Liver (tissue), 8 donors: ENCODE measurements at regions not wholly inside any gene's neighbourhood (a gene's known extent, or its start where the extent isn't known, plus 50 kb on each side); places are given as distances from the start of the nearest gene placed in this dataset.

Source experiments
- DNase-seq: peaks from one replicate; pipeline ENCODE4 v3.0.0-alpha.2; 2017; ENCODE audit warnings: low spot score
- H3K27ac ChIP-seq, 2 donors: one replicate each; pipeline ENCODE4 v1.7.0; 2013; ENCODE audit warnings: inconsistent platforms in 2 of 2, low read length in 2 of 2, control low read depth in 1 of 2, low read depth in 1 of 2, mild to moderate bottlenecking in 1 of 2
- H3K27me3 ChIP-seq, 4 donors: one replicate each; pipeline versions ENCODE4 v1.6.1 to v1.7.0; 2013; ENCODE audit warnings: low read length in 3 of 4, inconsistent platforms in 1 of 4, mild to moderate bottlenecking in 1 of 4, moderate library complexity in 1 of 4; ENCODE audit not compliant: control insufficient read depth in 4 of 4, insufficient read depth in 4 of 4
- H3K36me3 ChIP-seq, 4 donors: one replicate each; pipeline versions ENCODE4 v1.6.1 to v1.7.0; 2013; ENCODE audit warnings: low read length in 3 of 4, mild to moderate bottlenecking in 3 of 4, low read depth in 1 of 4, moderate library complexity in 1 of 4; ENCODE audit not compliant: control insufficient read depth in 4 of 4, insufficient read depth in 3 of 4
- H3K4me1 ChIP-seq, 4 donors: one replicate each; pipeline versions ENCODE4 v1.6.1 to v1.7.0; 2013; ENCODE audit warnings: low read length in 3 of 4, mild to moderate bottlenecking in 3 of 4, moderate library complexity in 1 of 4; ENCODE audit not compliant: control insufficient read depth in 4 of 4, insufficient read depth in 4 of 4
- H3K4me3 ChIP-seq, 3 donors: one replicate each; pipeline versions ENCODE4 v1.6.1 to v1.7.0; 2013; ENCODE audit warnings: low read length in 3 of 3, control low read depth in 1 of 3, low read depth in 1 of 3, mild to moderate bottlenecking in 1 of 3
- H3K9ac ChIP-seq, 2 donors: one replicate each; pipeline ENCODE4 v1.7.0; 2013; ENCODE audit warnings: low read length in 2 of 2, mild to moderate bottlenecking in 2 of 2, moderate library complexity in 2 of 2, control low read depth in 1 of 2, low read depth in 1 of 2
- H3K9me3 ChIP-seq, 4 donors: one replicate each; pipeline versions ENCODE4 v1.6.1 to v1.7.0; 2013; ENCODE audit warnings: low read length in 3 of 4; ENCODE audit not compliant: control insufficient read depth in 4 of 4
- ATF3 ChIP-seq: IDR thresholded peaks from 2 replicates; pipeline ENCODE4 v1.6.1; 2016; ENCODE audit warnings: antibody characterized with exemption
- CTCF ChIP-seq: fragments of 150-350 bp; IDR thresholded peaks from 2 replicates; pipeline ENCODE4 v1.5.1; 2017; ENCODE audit warnings: improper control_type of control experiment, low read depth, low read length; ENCODE audit not compliant: missing input control
- EGR1 ChIP-seq, 2 donors: IDR thresholded peaks; 2 replicates each; pipeline ENCODE4 v1.6.1; 2016 to 2018; ENCODE audit warnings: antibody characterized with exemption in 2 of 2, low read depth in 2 of 2
- FOXA1 ChIP-seq: IDR thresholded peaks from 2 replicates; pipeline ENCODE4 v1.6.1; 2016; ENCODE audit warnings: antibody characterized with exemption
- FOXA2 ChIP-seq: IDR thresholded peaks from 2 replicates; pipeline ENCODE4 v1.6.1; 2016; ENCODE audit warnings: antibody characterized with exemption
- GABPA ChIP-seq, 2 donors: IDR thresholded peaks in 1 of 2; conservative IDR thresholded peaks in 1 of 2; 2 replicates each; pipeline ENCODE4 v1.6.1; 2016; ENCODE audit warnings: antibody characterized with exemption in 2 of 2, mild to moderate bottlenecking in 1 of 2, moderate library complexity in 1 of 2
- HNF4G ChIP-seq: IDR thresholded peaks from 2 replicates; pipeline ENCODE4 v1.6.1; 2016; ENCODE audit warnings: antibody characterized with exemption
- JUND ChIP-seq, 2 donors: IDR thresholded peaks; 2 replicates each; pipeline ENCODE4 v1.6.1; 2016; ENCODE audit warnings: antibody characterized with exemption in 2 of 2
- NR2F2 ChIP-seq: IDR thresholded peaks from 2 replicates; pipeline ENCODE4 v1.6.1; 2016; ENCODE audit warnings: antibody characterized with exemption
- RAD21 ChIP-seq, 2 donors: IDR thresholded peaks; 2 replicates each; pipeline ENCODE4 v1.6.1; 2016; ENCODE audit warnings: antibody characterized with exemption in 2 of 2, mild to moderate bottlenecking in 2 of 2
- SP1 ChIP-seq: IDR thresholded peaks from 2 replicates; pipeline ENCODE4 v1.6.1; 2018; ENCODE audit warnings: antibody characterized with exemption, mild to moderate bottlenecking
- TAF1 ChIP-seq: conservative IDR thresholded peaks from 2 replicates; pipeline ENCODE4 v1.6.1; 2016; ENCODE audit warnings: antibody characterized with exemption, mild to moderate bottlenecking
- YY1 ChIP-seq: IDR thresholded peaks from 2 replicates; pipeline ENCODE4 v1.6.1; 2016; ENCODE audit warnings: antibody characterized with exemption, mild to moderate bottlenecking
- ZBTB33 ChIP-seq: IDR thresholded peaks from 2 replicates; pipeline ENCODE4 v1.6.1; 2016; ENCODE audit warnings: antibody characterized with exemption
- whole genome bisulfite sequencing: extraction: QIAGEN DNeasy Blood & Tissue Kit; methylation state at CpG from one replicate; pipeline ENCODE4 v1.1.7; 2013; 5-methylcytosine and 5-hydroxymethylcytosine counted together
- TF ChIP-seq, protein P1 (sequence below): IDR thresholded peaks from 2 replicates; pipeline ENCODE4 v1.6.1; 2016; ENCODE audit warnings: antibody characterized with exemption, mild to moderate bottlenecking
- donor health status: healthy.
- donor health status: healthy.
- donor health status: healthy.
- donor health status: healthy.
- donor health status: healthy.

DNA sequence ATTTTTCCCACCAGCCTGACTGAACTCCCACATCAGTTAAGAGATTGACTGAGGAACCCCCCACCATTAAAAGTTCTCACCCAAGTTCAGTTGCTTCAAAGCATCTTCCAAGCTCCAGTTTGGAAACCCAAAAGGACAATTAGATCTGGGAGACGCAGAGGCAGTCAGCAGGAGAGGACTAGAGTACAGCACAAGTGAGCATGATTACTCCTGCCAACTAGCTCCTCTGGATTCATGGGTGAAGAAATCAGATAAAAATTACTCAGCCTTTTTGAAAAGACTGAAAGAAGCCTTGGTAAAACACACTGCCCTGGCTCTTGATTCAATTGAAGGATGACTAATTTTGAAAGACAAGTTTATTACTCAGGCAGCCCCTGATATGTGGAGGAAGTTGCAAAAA is 297.5 kb downstream of the ADAM29 start:
- Histone ChIP-seq H3K36me3 (no peaks in the 10 kb centered on the region), H3K27ac (no peak overlapping the region), H3K9ac (no peak overlapping the region), H3K9me3 (peaks cover 5 to 32% (median 20%) of the 10 kb centered on the region in 4 donors), H3K27me3 (no peaks in the 10 kb centered on the region), H3K4me3 (no peak overlapping the region), H3K4me1 (no peaks in the 10 kb centered on the region)
- TF ChIP-seq EGR1 (IDR thresholded peaks at IDR 0.05; ENCODE audit: low read depth in 2 of 2): no peak
- TF ChIP-seq SP1: no peak
- no peak for TF ChIP-seq YY1
- TF ChIP-seq, protein P1, sequence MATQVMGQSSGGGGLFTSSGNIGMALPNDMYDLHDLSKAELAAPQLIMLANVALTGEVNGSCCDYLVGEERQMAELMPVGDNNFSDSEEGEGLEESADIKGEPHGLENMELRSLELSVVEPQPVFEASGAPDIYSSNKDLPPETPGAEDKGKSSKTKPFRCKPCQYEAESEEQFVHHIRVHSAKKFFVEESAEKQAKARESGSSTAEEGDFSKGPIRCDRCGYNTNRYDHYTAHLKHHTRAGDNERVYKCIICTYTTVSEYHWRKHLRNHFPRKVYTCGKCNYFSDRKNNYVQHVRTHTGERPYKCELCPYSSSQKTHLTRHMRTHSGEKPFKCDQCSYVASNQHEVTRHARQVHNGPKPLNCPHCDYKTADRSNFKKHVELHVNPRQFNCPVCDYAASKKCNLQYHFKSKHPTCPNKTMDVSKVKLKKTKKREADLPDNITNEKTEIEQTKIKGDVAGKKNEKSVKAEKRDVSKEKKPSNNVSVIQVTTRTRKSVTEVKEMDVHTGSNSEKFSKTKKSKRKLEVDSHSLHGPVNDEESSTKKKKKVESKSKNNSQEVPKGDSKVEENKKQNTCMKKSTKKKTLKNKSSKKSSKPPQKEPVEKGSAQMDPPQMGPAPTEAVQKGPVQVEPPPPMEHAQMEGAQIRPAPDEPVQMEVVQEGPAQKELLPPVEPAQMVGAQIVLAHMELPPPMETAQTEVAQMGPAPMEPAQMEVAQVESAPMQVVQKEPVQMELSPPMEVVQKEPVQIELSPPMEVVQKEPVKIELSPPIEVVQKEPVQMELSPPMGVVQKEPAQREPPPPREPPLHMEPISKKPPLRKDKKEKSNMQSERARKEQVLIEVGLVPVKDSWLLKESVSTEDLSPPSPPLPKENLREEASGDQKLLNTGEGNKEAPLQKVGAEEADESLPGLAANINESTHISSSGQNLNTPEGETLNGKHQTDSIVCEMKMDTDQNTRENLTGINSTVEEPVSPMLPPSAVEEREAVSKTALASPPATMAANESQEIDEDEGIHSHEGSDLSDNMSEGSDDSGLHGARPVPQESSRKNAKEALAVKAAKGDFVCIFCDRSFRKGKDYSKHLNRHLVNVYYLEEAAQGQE: no peak
- no peak for TF ChIP-seq HNF4G
- no peak for TF ChIP-seq TAF1
- no peak for TF ChIP-seq NR2F2
- TF ChIP-seq FOXA1: no peak
- no peak for TF ChIP-seq GABPA (IDR thresholded peaks at IDR 0.05 in 1 of 2, conservative IDR thresholded peaks at IDR 0.05 in 1 of 2)
- TF ChIP-seq JUND (IDR thresholded peaks at IDR 0.05): no peak
- TF ChIP-seq RAD21 (IDR thresholded peaks at IDR 0.05): no peak
- TF ChIP-seq FOXA2: no peak
- TF ChIP-seq CTCF: no peak
- no peak for DNase-seq
- WGBS: 66% methylated on average over 1 of the region's 1 CpG

DNA sequence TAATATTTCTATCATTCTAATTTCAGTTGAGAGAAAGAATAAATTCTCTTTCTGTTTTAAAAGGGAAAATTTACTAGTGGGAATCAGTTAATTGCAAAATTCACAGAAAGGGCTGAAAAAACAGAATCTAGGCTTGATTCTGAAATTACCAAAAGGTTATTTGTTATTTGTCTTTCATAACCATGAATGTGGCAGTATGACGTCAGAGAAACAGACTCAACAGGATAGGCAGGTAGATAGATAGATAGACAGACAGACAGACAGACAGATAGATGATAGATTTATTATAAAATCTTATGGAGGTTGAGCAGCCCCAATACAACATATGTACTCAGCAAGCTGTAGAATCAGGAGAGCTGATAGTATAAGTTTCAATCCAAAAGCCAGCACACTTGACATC is 311.0 kb downstream of the ADAM29 start:
- no peak for TF ChIP-seq CTCF
- TF ChIP-seq HNF4G: no peak
- no peak for TF ChIP-seq EGR1 (IDR thresholded peaks at IDR 0.05; ENCODE audit: low read depth in 2 of 2)
- TF ChIP-seq ATF3: no peak
- no peak for TF ChIP-seq FOXA2
- no peak for TF ChIP-seq ZBTB33

More for the DNA sequence above, 311.0 kb downstream of the ADAM29 start:
- Histone ChIP-seq H3K27me3 (peaks cover 0 to 4% (median 0%) of the 10 kb centered on the region in 4 donors), H3K4me3 (no peak overlapping the region), H3K4me1 (no peaks in the 10 kb centered on the region), H3K9ac (no peak overlapping the region), H3K36me3 (no peaks in the 10 kb centered on the region), H3K9me3 (no peaks in the 10 kb centered on the region), H3K27ac (no peak overlapping the region)
- DNase-seq: no peak
- 58% methylated on average over 1 of the region's 1 CpG for WGBS
